HEK293T (cell line): ENCODE measurements at regions not wholly inside any gene's neighbourhood (a gene's known extent, or its start where the extent isn't known, plus 50 kb on each side); places are given as distances from the start of the nearest gene placed in this dataset.

Source experiments
- ARNT ChIP-seq: fragments of 450-650 bp; IDR thresholded peaks from 2 replicates; pipeline ENCODE4 v1.6.1; 2017; ENCODE audit warnings: mild to moderate bottlenecking
- CTBP1 ChIP-seq: fragments of 450-650 bp; IDR thresholded peaks from 2 replicates; pipeline ENCODE4 v1.6.1; 2016; ENCODE audit warnings: borderline replicate concordance
- FOXA1 ChIP-seq: fragments of 450-650 bp; IDR thresholded peaks from 2 replicates; pipeline ENCODE4 v1.6.1; 2016; ENCODE audit warnings: mild to moderate bottlenecking
- FOXM1 ChIP-seq: fragments of 450-650 bp; IDR thresholded peaks from 2 replicates; pipeline ENCODE4 v1.6.1; 2017; ENCODE audit warnings: mild to moderate bottlenecking, borderline replicate concordance
- HDGF ChIP-seq: fragments of 450-650 bp; IDR thresholded peaks from 2 replicates; pipeline ENCODE4 v1.6.1; 2017; ENCODE audit warnings: antibody characterized with exemption, borderline replicate concordance
- SP1 ChIP-seq: fragments of 450-650 bp; IDR thresholded peaks from 2 replicates; pipeline ENCODE4 v1.6.1; 2017

DNA sequence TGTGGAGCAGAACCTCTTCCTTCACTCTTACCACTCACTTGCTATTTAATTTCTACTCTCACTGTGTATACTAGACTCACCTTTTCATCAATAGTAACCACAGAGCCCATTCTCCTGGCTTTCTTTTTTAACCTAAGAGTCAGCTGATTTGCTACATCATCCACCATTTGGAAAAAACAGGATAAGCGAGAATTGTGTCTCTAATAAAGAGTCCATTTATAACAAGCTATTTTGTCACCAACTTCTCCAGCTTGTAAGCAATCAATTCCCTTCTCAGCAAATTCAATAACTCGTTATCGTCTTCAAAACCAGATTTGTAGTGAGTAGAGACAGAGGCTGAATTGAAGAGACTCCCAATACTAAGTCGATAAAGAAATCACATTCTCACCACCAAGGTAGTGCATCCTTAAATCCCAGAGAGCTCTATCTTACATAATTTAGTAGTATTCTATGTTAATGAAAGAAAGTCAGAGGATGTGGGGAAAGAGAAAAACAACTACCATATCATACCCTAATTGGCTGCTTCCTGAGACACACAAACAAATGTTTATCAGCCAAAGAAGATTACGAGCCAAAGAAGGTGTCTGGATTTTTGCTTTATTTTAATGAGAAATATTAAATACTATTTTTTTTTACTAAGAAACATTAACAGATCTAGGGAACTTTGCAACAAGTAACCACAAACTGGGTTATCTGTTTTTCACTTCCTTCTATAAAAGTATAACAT, 52.5 kb upstream of the SPTBN1 start:
- TF ChIP-seq FOXA1, result no peak
- no peak for TF ChIP-seq FOXM1
- TF ChIP-seq SP1, result no peak
- no peak for TF ChIP-seq ARNT
- TF ChIP-seq CTBP1, result no peak
- no peak for TF ChIP-seq HDGF
